ENCODE measurements at regions not wholly inside any gene's neighbourhood (a gene's known extent, or its start where the extent isn't known, plus 50 kb on each side); places are given as distances from the start of the nearest gene placed in this dataset.

DNA sequence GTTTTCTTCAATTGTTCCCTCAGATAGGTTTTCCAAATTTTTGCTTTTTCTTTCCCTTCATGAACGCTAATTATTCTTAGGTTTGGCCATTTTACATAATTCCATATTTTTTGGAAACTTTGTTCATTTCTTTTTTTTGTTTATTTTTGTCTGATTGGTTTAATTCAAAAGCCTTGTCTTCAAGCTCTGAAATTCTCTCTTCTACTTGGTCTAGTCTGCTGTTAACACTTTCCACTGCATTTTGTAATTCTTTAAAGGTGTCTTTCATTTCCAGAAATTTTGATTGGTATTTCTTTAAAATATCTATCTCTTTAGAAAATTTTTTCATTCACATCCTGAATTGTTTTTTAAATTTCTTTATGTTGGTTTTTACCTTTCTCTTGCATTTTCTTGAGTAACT, 63.9 kb upstream of the VLDLR start:
- Histone ChIP-seq H3K27me3 (ENCODE audit: control insufficient read depth, insufficient read depth, low read length) (no peaks in the 10 kb centered on the region), H3K4me1 (ENCODE audit: control insufficient read depth, insufficient read depth, low read length) (peaks cover 10% of the 10 kb centered on the region), H3K36me3 (ENCODE audit: control insufficient read depth, insufficient read depth, low read length) (no peaks in the 10 kb centered on the region)

DNA sequence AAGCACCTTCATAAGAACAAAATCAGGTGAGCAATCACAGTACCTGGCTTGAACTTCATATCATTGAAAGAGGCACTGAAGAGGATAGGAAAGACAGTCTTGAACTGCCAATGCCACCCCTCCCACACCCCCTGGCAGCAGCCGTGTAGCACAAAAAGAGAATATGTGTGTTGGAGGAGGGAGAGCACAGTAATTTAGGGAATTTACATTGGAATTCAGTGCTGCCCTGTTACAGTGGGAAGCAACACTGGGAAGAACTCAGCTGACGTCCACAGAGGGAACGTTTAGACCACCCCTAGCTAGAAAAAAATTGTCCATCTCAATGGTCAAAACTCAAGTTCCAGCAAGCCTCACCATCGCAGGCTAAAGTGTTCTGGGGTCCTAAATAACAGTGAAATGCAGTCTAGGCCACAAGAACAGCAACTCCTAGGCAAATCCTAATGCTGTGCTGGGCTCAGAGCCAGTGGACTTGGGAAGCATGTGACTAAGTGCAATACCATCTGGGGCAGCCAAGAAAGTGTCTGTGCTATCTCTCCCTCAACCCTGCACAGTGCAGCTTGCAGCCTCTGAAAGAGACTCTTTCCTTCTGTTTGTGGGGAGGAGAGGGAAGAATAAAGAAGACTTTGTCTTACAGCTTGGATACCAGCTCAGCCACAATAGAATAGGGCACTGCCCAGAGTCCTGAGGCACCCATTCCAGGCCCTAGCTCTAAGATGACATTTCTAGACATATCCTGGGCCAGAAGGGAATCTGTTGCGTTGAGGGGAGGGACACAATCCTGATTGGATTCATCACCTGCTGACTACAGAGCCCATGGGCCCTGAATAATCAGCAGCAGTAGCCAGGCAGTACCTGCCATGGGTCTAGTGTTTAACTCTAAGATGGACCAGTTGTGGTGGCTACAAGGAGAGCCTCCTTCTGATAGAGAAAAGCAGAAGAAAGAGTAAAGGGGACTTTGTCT, 62.1 kb upstream of the VLDLR start:
- H3K9ac ChIP-seq (ENCODE audit: low read length), result no peak overlapping the region
- no peak overlapping the region for H3K4me3 ChIP-seq (ENCODE audit: low read length)

More for the DNA sequence above, 63.9 kb upstream of the VLDLR start:
- no peak overlapping the region for H3K9ac ChIP-seq (ENCODE audit: low read length)
- no peak overlapping the region for H3K4me3 ChIP-seq (ENCODE audit: low read length)
- no peaks in the 10 kb centered on the region for H3K9me3 ChIP-seq (ENCODE audit: control insufficient read depth, low read length)

DNA sequence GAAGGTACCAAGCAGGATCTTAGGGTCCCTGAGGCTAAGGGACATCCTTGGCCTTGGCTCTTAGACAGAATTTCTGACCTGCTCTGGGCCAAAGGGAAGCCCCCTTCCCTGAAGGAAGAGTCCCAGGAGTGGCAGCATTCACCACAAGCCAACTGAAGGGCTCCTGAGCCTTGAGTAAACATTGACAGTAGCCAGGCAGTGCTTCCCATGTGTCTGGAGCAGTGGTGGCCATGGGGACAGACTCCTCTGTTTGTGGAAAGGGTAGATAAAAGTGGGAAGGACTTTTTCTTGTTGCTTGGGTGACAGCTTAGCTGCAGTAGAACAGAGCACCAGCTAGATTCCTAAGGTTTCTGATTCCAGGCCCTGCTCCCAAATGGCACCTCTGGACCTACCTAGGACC, 61.4 kb upstream of the VLDLR start:
- Histone ChIP-seq H3K9ac (ENCODE audit: low read length) (no peak overlapping the region), H3K4me1 (ENCODE audit: control insufficient read depth, insufficient read depth, low read length) (peaks cover 10% of the 10 kb centered on the region), H3K4me3 (ENCODE audit: low read length) (no peak overlapping the region), H3K36me3 (ENCODE audit: control insufficient read depth, insufficient read depth, low read length) (no peaks in the 10 kb centered on the region), H3K9me3 (ENCODE audit: control insufficient read depth, low read length) (no peaks in the 10 kb centered on the region), H3K27me3 (ENCODE audit: control insufficient read depth, insufficient read depth, low read length) (no peaks in the 10 kb centered on the region)

More for the DNA sequence above, 62.1 kb upstream of the VLDLR start:
- Histone ChIP-seq H3K4me1 (ENCODE audit: control insufficient read depth, insufficient read depth, low read length) (peaks cover 10% of the 10 kb centered on the region), H3K36me3 (ENCODE audit: control insufficient read depth, insufficient read depth, low read length) (no peaks in the 10 kb centered on the region), H3K9me3 (ENCODE audit: control insufficient read depth, low read length) (no peaks in the 10 kb centered on the region), H3K27me3 (ENCODE audit: control insufficient read depth, insufficient read depth, low read length) (no peaks in the 10 kb centered on the region)

DNA sequence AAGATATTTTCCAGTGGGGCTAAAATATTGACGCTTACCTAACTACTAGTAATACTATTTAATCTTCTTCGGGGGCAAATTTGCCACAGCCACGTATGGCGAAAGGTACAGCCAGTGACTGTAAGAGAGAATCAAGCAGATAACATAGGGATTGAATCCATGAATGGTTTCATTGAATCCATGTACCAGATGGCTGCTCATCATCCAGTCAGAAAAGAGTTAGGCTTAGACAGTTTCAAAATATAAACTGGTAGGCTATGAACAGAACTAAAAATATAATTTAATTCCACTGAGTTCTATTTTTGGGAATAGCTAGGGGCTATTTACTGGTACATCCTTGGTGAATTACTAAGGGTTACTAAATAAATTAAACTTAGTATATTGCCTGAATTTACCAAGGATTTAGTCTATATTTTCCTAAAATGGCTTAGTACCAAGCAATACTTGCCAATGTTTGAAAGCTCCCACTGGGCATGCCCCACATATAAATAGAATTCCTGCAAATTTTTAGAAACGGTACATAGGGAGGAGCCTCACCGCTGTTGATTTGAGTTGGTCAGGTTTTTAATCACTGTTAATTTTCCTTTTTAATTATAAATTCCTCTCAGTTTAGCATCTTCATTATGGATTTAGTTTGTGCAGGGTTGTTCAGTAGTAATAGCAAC, 55.8 kb upstream of the VLDLR start:
- no peak overlapping the region for H3K9ac ChIP-seq (ENCODE audit: low read length)
- no peak overlapping the region for H3K4me3 ChIP-seq (ENCODE audit: low read length)

DNA sequence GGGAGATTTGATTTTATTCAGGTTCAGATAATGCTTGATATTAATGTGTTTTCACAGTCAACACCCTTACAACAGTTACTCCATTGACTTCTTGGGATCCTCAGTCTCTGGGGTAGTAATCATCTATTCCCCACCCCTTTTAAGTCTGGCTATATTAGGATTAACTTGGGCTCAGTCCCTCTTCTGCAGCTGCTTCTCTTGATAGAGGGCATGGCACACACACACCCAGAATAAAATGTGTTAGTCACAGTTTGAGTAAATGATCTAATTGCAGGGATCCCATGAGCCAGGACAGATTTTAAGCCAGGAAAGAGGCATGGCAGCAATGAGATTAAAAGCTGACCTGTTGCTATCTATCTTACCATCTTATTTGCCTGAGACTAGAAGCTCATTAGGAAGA, 53.7 kb upstream of the VLDLR start:
- Histone ChIP-seq H3K36me3 (ENCODE audit: control insufficient read depth, insufficient read depth, low read length) (no peaks in the 10 kb centered on the region), H3K9ac (ENCODE audit: low read length) (no peak overlapping the region), H3K4me3 (ENCODE audit: low read length) (no peak overlapping the region), H3K27me3 (ENCODE audit: control insufficient read depth, insufficient read depth, low read length) (no peaks in the 10 kb centered on the region), H3K4me1 (ENCODE audit: control insufficient read depth, insufficient read depth, low read length) (peaks cover 14% of the 10 kb centered on the region), H3K9me3 (ENCODE audit: control insufficient read depth, low read length) (no peaks in the 10 kb centered on the region)

More for the DNA sequence above, 55.8 kb upstream of the VLDLR start:
- no peaks in the 10 kb centered on the region for H3K9me3 ChIP-seq (ENCODE audit: control insufficient read depth, low read length)
- H3K36me3 ChIP-seq (ENCODE audit: control insufficient read depth, insufficient read depth, low read length), result no peaks in the 10 kb centered on the region
- H3K27me3 ChIP-seq (ENCODE audit: control insufficient read depth, insufficient read depth, low read length), result no peaks in the 10 kb centered on the region
- H3K4me1 ChIP-seq (ENCODE audit: control insufficient read depth, insufficient read depth, low read length), result peaks cover 4% of the 10 kb centered on the region

DNA sequence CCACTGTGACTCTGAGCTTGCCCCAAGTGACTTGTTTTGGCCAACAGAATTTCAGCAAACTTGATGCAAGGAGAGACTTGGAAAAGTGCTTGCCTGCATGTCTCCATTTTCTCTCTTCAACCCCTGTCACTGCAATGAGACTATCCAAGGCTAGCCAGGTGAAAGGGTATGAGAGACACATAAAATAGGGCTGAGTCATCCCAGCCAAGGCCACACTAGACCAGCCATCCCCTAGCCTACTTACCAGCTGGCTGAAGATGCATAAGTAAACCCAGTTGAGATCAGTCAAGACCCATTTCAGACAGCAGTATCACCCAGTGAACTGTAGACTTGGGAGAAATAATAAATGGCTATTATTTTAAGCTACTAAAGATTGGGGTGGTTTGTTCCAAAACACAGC, 52.9 kb upstream of the VLDLR start:
- Histone ChIP-seq H3K9ac (ENCODE audit: low read length) (no peak overlapping the region), H3K4me3 (ENCODE audit: low read length) (no peak overlapping the region), H3K27me3 (ENCODE audit: control insufficient read depth, insufficient read depth, low read length) (no peaks in the 10 kb centered on the region), H3K36me3 (ENCODE audit: control insufficient read depth, insufficient read depth, low read length) (no peaks in the 10 kb centered on the region), H3K9me3 (ENCODE audit: control insufficient read depth, low read length) (no peaks in the 10 kb centered on the region), H3K4me1 (ENCODE audit: control insufficient read depth, insufficient read depth, low read length) (peaks cover 14% of the 10 kb centered on the region)

DNA sequence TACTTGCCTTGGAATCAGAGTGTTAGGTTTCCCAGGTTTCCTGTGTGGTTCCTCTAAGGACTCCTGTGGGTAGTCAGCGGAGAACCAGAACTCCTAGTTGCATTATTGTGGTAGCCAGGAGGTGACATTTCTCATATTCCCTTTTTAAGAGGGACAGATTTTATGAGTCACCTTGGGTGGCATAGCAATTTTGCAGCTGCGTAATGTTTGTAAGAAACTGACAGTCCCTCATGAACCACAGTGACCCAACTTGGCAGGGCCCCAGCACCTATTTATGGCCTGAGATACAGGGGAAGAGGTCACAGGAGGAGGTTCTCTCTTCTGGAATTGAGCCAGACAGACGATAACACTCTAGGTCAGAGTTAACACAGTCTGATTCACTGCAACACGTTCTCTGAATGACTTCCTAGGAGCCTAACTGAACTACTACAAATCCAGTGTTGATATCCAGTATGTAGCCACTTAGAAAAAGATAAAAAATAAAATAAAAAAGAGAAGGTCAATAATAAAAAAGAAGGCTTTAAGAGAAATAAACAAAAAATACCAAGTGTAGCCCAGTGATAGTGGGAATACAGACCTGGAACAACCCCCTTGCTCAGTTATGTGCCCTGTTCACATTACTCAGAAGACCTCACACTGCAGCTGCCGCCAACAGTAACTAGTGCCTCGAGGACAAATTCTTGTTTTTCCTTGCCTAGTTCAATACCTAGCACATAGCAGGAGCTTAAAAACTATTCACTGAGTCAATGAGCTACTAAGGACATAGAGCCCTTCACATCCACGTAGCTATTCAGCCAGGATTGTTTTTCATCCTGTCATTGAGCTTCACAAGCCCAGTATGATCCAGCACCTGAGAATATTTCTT, 50.7 kb upstream of the VLDLR start:
- Histone ChIP-seq H3K27me3 (ENCODE audit: control insufficient read depth, insufficient read depth, low read length) (no peaks in the 10 kb centered on the region), H3K36me3 (ENCODE audit: control insufficient read depth, insufficient read depth, low read length) (no peaks in the 10 kb centered on the region), H3K9me3 (ENCODE audit: control insufficient read depth, low read length) (no peaks in the 10 kb centered on the region), H3K9ac (ENCODE audit: low read length) (no peak overlapping the region), H3K4me1 (ENCODE audit: control insufficient read depth, insufficient read depth, low read length) (peaks cover 14% of the 10 kb centered on the region), H3K4me3 (ENCODE audit: low read length) (no peak overlapping the region)

All from mucosa of stomach (tissue), 1 donor.